ENCODE measurements at regions not wholly inside any gene's neighbourhood (a gene's known extent, or its start where the extent isn't known, plus 50 kb on each side); places are given as distances from the start of the nearest gene placed in this dataset.
"Not testable (repeated sequence)": the region's sequence is repeated elsewhere in the genome, so short reads cannot be mapped to it uniquely, and the experiment has no call there.

DNA sequence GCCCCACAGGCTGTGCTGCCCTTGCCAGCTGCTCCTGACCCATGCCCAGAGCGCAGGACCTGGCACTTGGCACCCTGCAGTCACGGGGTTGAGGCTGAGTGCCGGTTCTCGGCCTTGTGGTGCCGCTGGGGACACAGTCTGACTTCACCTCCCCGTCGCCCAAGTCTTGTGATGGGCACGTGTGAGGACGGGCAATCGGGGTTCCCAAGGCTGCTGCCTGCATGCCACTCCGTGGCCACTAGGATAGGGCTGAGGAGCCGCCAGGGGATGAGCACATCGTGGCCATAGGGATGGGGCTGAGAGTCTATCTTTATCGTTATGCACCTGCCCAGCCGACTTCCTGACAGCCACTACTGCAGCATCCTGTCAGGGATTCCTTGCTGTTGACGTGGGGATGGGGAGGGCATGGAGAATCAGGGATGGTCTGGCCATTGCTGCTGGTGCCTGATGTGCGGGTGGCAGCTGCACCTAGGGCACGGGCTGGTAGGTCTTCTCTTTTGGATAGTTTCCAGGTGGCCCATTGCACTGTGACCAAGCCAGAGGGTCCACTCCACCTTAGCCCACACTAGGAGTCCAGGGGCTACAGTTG is 243.5 kb downstream of the FOXD4L6 start:
- not testable (repeated sequence) for DNase-seq

DNA sequence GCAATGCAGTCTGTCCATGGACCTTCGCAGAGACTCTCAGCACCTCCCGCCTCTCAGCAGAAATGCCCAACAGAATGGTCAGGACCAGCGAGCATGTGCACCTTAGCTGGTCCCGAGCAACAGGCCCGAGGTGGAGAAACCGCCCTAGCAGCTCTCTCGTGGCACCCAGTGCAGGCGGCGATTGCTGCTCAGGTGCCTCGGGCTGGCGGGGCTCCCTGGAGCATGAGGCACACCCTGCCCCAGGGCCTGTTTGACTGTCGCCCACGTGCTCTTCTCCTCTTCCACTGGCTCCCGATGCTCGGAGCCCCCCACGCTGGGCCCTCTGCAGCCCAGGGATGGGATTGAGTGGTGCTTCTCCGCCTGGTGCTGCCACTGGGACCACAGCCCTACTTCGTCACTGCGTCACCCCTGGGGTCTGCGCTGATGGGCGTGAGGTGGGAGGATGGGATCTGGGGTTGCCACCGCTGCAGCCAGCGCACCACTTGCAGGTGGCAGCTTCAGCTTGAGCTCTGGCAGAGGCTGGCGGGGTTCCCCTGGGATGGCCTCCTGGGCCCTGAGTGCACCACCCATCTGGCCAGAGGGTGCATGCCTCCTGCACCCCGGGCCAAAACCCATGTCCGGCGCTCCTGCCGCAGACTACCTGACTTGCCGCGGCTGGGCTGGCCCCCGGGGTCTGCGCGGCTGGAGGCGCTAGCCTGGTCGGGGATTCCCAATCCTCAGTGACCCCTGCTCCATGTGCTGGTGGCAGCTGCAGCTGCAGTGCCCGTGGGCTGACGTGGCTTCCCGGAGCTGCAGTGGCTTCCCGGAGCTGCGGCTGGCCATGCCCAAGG is 244.2 kb downstream of the FOXD4L6 start:
- no peak for DNase-seq

- not testable (repeated sequence) for DNase-seq
These were observed 244.9 kb downstream of the FOXD4L6 start for GRCh38 chr9:40883423-40884071.

GRCh38 chr9:40873753-40874295 is 254.7 kb downstream of the FOXD4L6 start:
- not testable (repeated sequence) for DNase-seq

DNA sequence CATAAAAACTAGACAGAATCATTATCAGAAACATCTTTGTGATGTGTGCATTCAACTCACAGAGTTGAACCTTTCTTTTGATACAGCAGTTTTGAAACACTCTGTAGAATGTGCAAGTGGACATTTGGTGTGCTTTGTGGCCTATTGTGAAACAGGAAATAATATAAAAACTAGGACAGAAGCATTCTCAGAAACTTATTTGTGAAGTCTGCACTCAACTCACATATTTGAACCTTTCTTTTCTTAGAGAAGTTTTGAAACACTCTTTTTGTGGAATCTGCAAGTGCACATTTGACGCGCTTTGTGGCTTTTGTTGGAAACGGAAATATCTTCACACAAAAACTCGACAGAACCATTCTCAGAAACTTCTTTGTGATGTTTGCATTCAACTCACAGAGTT is 260.0 kb downstream of the FOXD4L6 start:
- DNase-seq = not testable (repeated sequence)
